Common myeloid progenitor, CD34-positive (primary cell): ENCODE measurements at regions not wholly inside any gene's neighbourhood (a gene's known extent, or its start where the extent isn't known, plus 50 kb on each side); places are given as distances from the start of the nearest gene placed in this dataset.

Source experiments
- CTCF ChIA-PET: fragments of 350-600 bp; sonication (Branson Sonifier 250); formaldehyde crosslinking; loops from one replicate; lab custom pipeline; 2021; ENCODE audit warnings: antibody characterized with exemption; lab: Charles Lee
- POLR2A ChIA-PET: fragments of 350-600 bp; sonication (Branson Sonifier 250); formaldehyde crosslinking; loops from one replicate; lab custom pipeline; 2021; ENCODE audit warnings: antibody characterized with exemption; lab: Charles Lee
- DNase-seq, 3 donors: peaks; one replicate each; pipeline versions ENCODE4 v3.0.0 to v3.0.0-alpha.2; 2013
- H3K27ac ChIP-seq, 2 experiments: 1 replicate in 1 of 2; 2 replicates in 1 of 2; pipeline ENCODE4 v1.7.0; 2013; ENCODE audit warnings: inconsistent platforms in 2 of 2, low read length in 2 of 2, mild to moderate bottlenecking in 2 of 2, low read depth in 1 of 2, moderate library complexity in 1 of 2; ENCODE audit not compliant: severe bottlenecking in 2 of 2, insufficient read depth in 1 of 2, poor library complexity in 1 of 2
- H3K27me3 ChIP-seq, 5 experiments: replicated peaks in 2 of 5; 1 replicate in 3 of 5; 2 replicates in 2 of 5; pipeline versions ENCODE4 v1.6.1 to v1.7.0; 2013; ENCODE audit warnings: low read length in 4 of 5, mild to moderate bottlenecking in 2 of 5, moderate library complexity in 2 of 5, inconsistent platforms in 1 of 5; ENCODE audit not compliant: insufficient read depth in 5 of 5, control insufficient read depth in 4 of 5
- H3K36me3 ChIP-seq, 4 experiments: 1 replicate in 2 of 4; 2 replicates in 2 of 4; pipeline versions ENCODE4 v1.6.1 to v1.7.0; 2013; ENCODE audit warnings: low read length in 3 of 4, control low read depth in 1 of 4, mild to moderate bottlenecking in 1 of 4; ENCODE audit not compliant: control insufficient read depth in 4 of 4, insufficient read depth in 4 of 4
- H3K4me1 ChIP-seq, 4 experiments: 1 replicate in 3 of 4; 2 replicates in 1 of 4; pipeline versions ENCODE4 v1.6.1 to v1.7.1; 2013; ENCODE audit warnings: low read length in 3 of 4, mild to moderate bottlenecking in 3 of 4, control low read depth in 1 of 4, inconsistent platforms in 1 of 4, moderate library complexity in 1 of 4; ENCODE audit not compliant: control insufficient read depth in 4 of 4, insufficient read depth in 4 of 4; ENCODE audit errors: control extremely low read depth in 1 of 4
- H3K4me3 ChIP-seq, 7 experiments: 1 replicate in 4 of 7; 2 replicates in 3 of 7; pipeline versions ENCODE4 v1.5.1 to v1.7.0; 2013; ENCODE audit warnings: mild to moderate bottlenecking in 7 of 7, low read length in 6 of 7, moderate library complexity in 6 of 7, inconsistent platforms in 2 of 7, low read depth in 2 of 7, control low read depth in 1 of 7; ENCODE audit not compliant: insufficient read depth in 4 of 7, control insufficient read depth in 1 of 7; ENCODE audit errors: extremely low read depth in 1 of 7
- H3K9me3 ChIP-seq, 5 experiments: 1 replicate in 4 of 5; 2 replicates in 1 of 5; pipeline versions ENCODE4 v1.6.1 to v1.7.1; 2013; ENCODE audit warnings: low read length in 4 of 5, mild to moderate bottlenecking in 2 of 5, inconsistent platforms in 1 of 5, low read depth in 1 of 5, moderate library complexity in 1 of 5; ENCODE audit not compliant: control insufficient read depth in 4 of 5, insufficient read depth in 2 of 5; ENCODE audit errors: control extremely low read depth in 1 of 5
- WGBS: methylation state at CpG from one replicate; pipeline ENCODE4 v1.1.5; 2013; ENCODE audit not compliant: insufficient coverage; 5-methylcytosine and 5-hydroxymethylcytosine counted together

DNA sequence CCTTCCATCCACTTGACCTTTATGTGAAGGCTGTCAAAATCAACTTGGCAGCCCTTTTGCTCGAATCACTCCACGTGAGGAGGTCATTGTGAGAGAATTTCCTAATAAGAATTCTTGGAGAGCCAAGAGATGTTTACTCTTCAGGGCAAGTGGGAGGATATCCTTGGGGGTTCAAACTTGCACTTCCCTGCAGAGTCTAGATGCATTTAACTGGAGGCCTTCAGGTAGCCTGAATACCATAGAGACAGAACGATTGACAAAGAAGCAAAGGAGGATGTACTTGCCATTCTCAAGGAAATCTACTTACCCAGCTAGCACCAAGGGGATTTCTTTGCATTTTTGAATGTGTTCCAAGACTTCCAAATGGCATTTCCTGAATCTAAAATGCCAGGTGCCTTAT, 1702.6 kb upstream of the FLRT2 start:
- POLR2A ChIA-PET, result no interaction called here
- Histone ChIP-seq H3K4me1 (no peaks in the 10 kb centered on the region), H3K27ac (no peak overlapping the region), H3K27me3 (no peaks in the 10 kb centered on the region), H3K4me3 (no peak overlapping the region), H3K9me3 (no peaks in the 10 kb centered on the region), H3K36me3 (no peaks in the 10 kb centered on the region)
- 87% methylated on average over 3 of the region's 3 CpGs for WGBS
- CTCF ChIA-PET, result no interaction called here
- no peak for DNase-seq

DNA sequence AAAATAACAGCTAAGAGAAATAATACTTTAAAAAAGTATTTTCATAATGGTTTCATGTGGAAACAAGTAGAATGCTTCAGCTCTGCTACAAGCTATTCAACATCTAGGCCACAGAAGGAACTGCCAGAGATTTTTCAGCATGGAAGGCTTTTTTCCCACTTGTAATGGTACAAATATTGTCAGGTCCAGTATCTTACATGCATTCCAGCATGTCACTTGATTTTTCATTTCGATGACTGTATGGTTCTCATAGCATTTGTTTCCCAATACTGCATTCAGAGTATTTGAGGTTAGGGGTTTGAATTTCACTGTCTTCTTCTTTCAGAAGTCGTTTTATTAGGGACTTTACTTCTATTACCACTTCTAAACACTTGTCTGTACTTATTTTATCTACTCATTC, 1701.5 kb upstream of the FLRT2 start:
- ChIA-PET POLR2A (no interaction called here), CTCF (no interaction called here)
- no peak for DNase-seq

DNA sequence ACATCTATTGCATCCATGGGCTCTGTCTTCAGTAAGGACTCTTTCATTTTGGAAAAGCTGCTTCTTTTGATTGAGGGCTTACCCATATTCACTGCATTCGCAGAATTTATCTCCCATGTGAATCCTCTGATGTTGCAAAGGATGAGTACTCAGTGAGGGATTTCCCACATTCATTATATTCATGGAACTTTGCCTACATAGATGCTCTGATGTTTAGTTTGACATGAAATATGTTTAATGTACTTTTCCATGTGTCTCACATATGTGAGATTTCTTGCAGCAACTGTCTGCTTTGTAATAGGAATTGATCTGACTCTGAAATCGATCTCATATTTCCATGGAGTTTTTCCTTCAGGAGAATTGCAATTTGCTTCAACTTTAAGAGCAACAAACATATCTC, 1699.6 kb upstream of the FLRT2 start:
- H3K27me3 ChIP-seq, result no peaks in the 10 kb centered on the region
- no peaks in the 10 kb centered on the region for H3K36me3 ChIP-seq
- no peak overlapping the region for H3K27ac ChIP-seq
- ChIA-PET CTCF (no interaction called here), POLR2A (no interaction called here)
- no peaks in the 10 kb centered on the region for H3K9me3 ChIP-seq
- no peak overlapping the region for H3K4me3 ChIP-seq
- 78% methylated on average over 1 of the region's 2 CpGs for WGBS
- H3K4me1 ChIP-seq, result no peaks in the 10 kb centered on the region
- no peak for DNase-seq

More for the DNA sequence above, 1701.5 kb upstream of the FLRT2 start:
- no peaks in the 10 kb centered on the region for H3K36me3 ChIP-seq
- H3K4me1 ChIP-seq, result no peaks in the 10 kb centered on the region
- H3K4me3 ChIP-seq, result no peak overlapping the region
- H3K9me3 ChIP-seq, result no peaks in the 10 kb centered on the region
- no CpG with 5 or more reads among the region's 2 CpGs for WGBS
- H3K27me3 ChIP-seq, result no peaks in the 10 kb centered on the region
- H3K27ac ChIP-seq, result no peak overlapping the region

DNA sequence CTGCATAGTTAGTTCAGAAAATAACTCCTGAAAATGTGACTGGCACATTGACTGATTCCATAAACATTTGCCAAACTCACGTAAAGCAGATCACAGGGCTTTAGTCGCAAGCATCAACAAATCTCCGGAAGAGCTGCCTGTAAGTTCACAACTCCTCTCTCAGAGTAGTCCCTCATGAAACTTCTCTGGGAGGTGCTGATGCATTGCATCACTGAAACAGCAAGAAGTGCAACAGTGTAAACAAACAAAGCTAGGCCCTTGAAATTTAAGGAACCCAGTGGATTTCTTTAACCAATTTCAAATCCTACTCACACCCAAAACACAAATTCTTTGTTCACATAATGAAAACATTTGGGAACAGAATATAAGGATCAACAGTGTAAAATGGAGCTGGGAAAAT, 1691.7 kb upstream of the FLRT2 start:
- Histone ChIP-seq H3K4me3 (no peak overlapping the region), H3K9me3 (no peaks in the 10 kb centered on the region), H3K4me1 (no peaks in the 10 kb centered on the region), H3K36me3 (no peaks in the 10 kb centered on the region), H3K27me3 (no peaks in the 10 kb centered on the region), H3K27ac (no peak overlapping the region)
- DNase-seq, result no peak
- WGBS, result 96% methylated on average over 3 of the region's 3 CpGs
- CTCF ChIA-PET, result no interaction called here
- POLR2A ChIA-PET, result no interaction called here

DNA sequence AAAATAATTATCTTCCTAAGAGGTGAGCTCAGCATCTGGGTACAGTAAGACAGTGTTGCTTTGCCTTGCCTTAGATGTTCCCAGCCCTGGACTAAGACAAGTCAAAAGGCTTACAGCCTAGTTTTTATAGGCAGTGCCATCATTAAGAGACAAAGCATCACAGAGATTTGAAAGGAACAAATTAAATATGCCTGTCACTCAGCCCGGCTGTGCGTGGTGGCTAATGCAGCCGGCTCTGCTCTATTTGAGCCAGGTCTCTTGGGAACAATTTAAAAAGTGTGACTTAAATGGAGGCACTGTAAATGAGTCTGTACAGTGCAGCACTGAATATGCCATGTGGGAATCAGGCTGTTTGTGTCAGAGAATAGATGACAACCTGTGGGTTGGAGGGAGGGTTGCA, 1687.4 kb upstream of the FLRT2 start:
- H3K4me3 ChIP-seq, result no peak overlapping the region
- 89% methylated on average over 3 of the region's 3 CpGs for WGBS
- ChIA-PET POLR2A (no interaction called here), CTCF (no interaction called here)
- H3K9me3 ChIP-seq, result no peaks in the 10 kb centered on the region
- no peaks in the 10 kb centered on the region for H3K36me3 ChIP-seq
- no peaks in the 10 kb centered on the region for H3K27me3 ChIP-seq
- H3K27ac ChIP-seq, result no peak overlapping the region
- H3K4me1 ChIP-seq, result no peaks in the 10 kb centered on the region
- DNase-seq, result no peak

DNA sequence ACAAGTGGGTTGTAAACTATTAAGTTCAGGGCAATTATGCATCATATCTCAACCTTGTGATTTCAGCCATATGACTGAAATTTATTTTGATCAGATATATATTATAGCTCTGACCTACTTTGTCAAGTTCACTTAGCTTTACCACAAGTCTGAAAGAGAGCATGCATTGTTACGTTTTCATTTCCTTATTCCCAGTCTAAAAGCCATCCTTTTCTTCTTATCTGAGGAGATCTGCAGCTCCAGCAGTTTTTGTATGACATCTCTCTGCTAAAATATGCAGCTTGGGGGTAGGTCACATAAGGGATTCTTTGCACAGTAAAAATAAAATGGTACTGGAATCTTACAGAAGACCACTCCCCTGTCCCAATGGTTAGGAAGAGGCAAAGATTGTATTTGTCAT, 1682.8 kb upstream of the FLRT2 start:
- DNase-seq, result no peak
- Histone ChIP-seq H3K4me3 (no peak overlapping the region), H3K9me3 (no peaks in the 10 kb centered on the region), H3K4me1 (no peaks in the 10 kb centered on the region), H3K27ac (no peak overlapping the region), H3K36me3 (no peaks in the 10 kb centered on the region), H3K27me3 (no peaks in the 10 kb centered on the region)
- no CpG with 5 or more reads among the region's 1 CpG for WGBS
- CTCF ChIA-PET, result no interaction called here
- POLR2A ChIA-PET, result no interaction called here

DNA sequence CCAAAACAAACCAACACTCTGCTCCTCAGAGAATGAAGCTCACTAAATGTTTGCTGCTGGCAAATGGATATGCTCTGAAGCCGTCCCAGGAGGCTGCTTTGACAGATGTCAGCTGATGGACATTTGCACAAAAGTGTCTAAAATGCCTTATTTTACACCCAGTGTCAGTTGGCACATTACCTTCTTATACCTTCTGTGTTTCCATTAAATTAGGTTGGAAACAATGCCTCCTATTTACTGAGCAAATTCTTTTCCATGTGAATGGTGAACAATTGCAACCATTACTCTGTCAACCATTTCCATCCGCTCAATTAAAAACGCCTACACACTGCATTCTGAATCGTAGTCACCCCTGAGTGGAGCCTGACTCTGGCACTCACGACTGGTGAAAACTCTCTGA, 1679.9 kb upstream of the FLRT2 start:
- CTCF ChIA-PET, result no interaction called here

More for the DNA sequence above, 1679.9 kb upstream of the FLRT2 start:
- Histone ChIP-seq H3K4me1 (no peaks in the 10 kb centered on the region), H3K27ac (no peak overlapping the region), H3K27me3 (no peaks in the 10 kb centered on the region), H3K36me3 (no peaks in the 10 kb centered on the region), H3K4me3 (no peak overlapping the region), H3K9me3 (no peaks in the 10 kb centered on the region)
- 94% methylated on average over 5 of the region's 5 CpGs for WGBS
- no peak for DNase-seq
- POLR2A ChIA-PET, result no interaction called here
